ENCODE measurements at regions not wholly inside any gene's neighbourhood (a gene's known extent, or its start where the extent isn't known, plus 50 kb on each side); places are given as distances from the start of the nearest gene placed in this dataset.

- TF ChIP-seq CTCF (conservative IDR thresholded peaks at IDR 0.05; ENCODE audit: low read length) (no peak), EZH2phosphoT487 (IDR thresholded peaks at IDR 0.05; ENCODE audit: borderline replicate concordance, low read depth, low read length) (no peak)
Measured at GRCh38 chr2:194452504-194452903, 1204.5 kb upstream of the SLC39A10 start.
